Sigmoid colon (tissue), 6 donors: ENCODE measurements at regions not wholly inside any gene's neighbourhood (a gene's known extent, or its start where the extent isn't known, plus 50 kb on each side); places are given as distances from the start of the nearest gene placed in this dataset.
"Not testable (repeated sequence)": the region's sequence is repeated elsewhere in the genome, so short reads cannot be mapped to it uniquely, and the experiment has no call there.

ENCODE experiments used
- DNase-seq: peaks from one replicate; pipeline ENCODE4 v3.0.0-alpha.2; 2019
- H3K27ac ChIP-seq, 4 donors: fragments of 200-600 bp; sonication (generic); one replicate each; pipeline ENCODE4 v1.5.1; 2016 to 2019; ENCODE audit warnings: mild to moderate bottlenecking in 1 of 4
- H3K27me3 ChIP-seq, 3 donors: fragments of 200-600 bp; sonication (generic); one replicate each; pipeline ENCODE4 v1.5.1; 2019; ENCODE audit warnings: mild to moderate bottlenecking in 1 of 3
- H3K36me3 ChIP-seq, 4 donors: fragments of 200-600 bp; sonication (generic); one replicate each; pipeline ENCODE4 v1.5.1; 2016 to 2019
- H3K4me1 ChIP-seq, 4 donors: fragments of 200-600 bp; sonication (generic); one replicate each; pipeline ENCODE4 v1.5.1; 2017 to 2019
- H3K4me3 ChIP-seq, 4 donors: fragments of 200-600 bp; sonication (generic); one replicate each; pipeline ENCODE4 v1.5.1; 2017 to 2019; ENCODE audit warnings: mild to moderate bottlenecking in 2 of 4, moderate library complexity in 1 of 4
- H3K9me3 ChIP-seq, 4 donors: fragments of 200-600 bp in 3 of 4; sonication (generic) in 3 of 4; one replicate each; pipeline versions ENCODE4 v1.5.1 to v1.6.1; 2013 to 2019
- EP300 ChIP-seq, 4 donors: sonication (generic); formaldehyde crosslinking; IDR thresholded peaks; one replicate each; pipeline ENCODE4 v1.6.1; 2017; ENCODE audit warnings: antibody characterized with exemption in 4 of 4
- POLR2A ChIP-seq, 2 donors: fragments of 450-650 bp; IDR thresholded peaks; one replicate each; pipeline ENCODE4 v1.6.1; 2016; ENCODE audit warnings: antibody characterized with exemption in 2 of 2, mild to moderate bottlenecking in 2 of 2, moderate library complexity in 2 of 2
- POLR2AphosphoS5 ChIP-seq, 4 donors: sonication (generic); formaldehyde crosslinking; IDR thresholded peaks; one replicate each; pipeline ENCODE4 v1.6.1; 2017; ENCODE audit warnings: antibody characterized with exemption in 4 of 4
- WGBS, 2 donors: extraction: QIAGEN DNeasy Blood & Tissue Kit; methylation state at CpG; one replicate each; pipeline ENCODE4 v1.1.7; 2013; 5-methylcytosine and 5-hydroxymethylcytosine counted together
- intact Hi-C: fragments of 100-400 bp; cut with DNase I; formaldehyde crosslinking; loops from one replicate; pipeline ENCODE4 v1.15.1; 2023
- TF ChIP-seq, protein P1 (sequence below), 4 experiments: fragments of 450-650 bp in 3 of 4; fragments of 200-600 bp in 1 of 4; IDR thresholded peaks; one replicate each; pipeline ENCODE4 v1.5.1; 2016 to 2019; ENCODE audit warnings: antibody characterized with exemption in 4 of 4, mild to moderate bottlenecking in 3 of 4, moderate library complexity in 2 of 4
- donor health status: healthy with polysubstance abuse.
- donor health status: healthy.

DNA sequence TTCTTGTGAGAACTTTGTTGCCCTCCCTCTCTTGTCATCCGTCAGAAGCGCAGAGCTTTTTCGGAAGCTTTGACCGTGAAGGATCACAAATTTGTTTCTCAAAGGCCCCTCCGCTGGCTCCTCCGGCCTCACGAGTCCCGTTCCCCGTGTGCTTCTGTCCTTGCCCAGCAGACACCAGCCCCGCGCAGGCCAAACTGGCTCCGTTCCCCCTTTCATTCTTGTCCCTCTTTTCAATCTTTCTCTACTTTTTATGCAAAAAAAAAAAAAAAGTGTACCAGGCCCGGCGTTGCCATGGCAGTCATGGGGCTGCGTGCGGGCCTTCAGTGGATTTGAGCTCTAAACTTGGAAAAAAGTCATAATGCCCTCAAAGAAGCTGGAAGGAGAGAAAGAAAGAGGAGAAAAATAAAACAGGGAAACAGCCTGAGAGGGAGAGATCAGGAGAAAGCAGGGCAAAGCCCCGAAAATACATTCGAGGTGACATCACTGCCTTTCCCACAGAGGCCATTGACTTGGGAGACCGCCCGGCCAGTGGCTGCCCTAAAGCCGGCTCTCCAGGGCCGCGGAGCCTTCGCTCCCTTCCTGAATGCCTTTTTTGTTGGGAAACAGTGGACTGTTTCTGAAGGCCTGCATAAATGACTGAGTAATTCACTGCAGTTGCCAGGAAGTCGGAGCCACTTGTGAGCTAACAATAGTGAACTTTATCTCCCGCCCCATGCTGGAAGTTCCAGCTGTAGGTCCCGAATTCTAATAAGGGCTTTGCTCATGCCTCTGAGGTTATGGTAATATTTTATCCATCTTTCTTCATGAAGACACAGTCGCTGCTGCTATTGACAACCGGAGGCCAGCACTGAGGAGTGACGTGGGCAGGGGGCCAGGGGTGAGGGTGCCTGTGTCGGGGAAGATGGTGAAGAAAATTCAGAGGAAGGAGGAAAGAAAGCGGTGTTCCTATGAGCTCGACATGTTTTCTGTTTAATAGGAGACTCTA lies 670.9 kb downstream of the QKI start:
- intact Hi-C loops = no loop called here
- Histone ChIP-seq H3K36me3 (no peaks in the 10 kb centered on the region), H3K4me1 (no peaks in the 10 kb centered on the region), H3K27me3 (no peaks in the 10 kb centered on the region), H3K27ac (peak overlapping the region; percentile 34 to 64 (median 58)), H3K4me3 (no peak overlapping the region), H3K9me3 (no peaks in the 10 kb centered on the region)
- DNase-seq = peak; percentile 84
- WGBS, 2 donors = 82 to 87% methylated on average over 33 of the region's 33 CpGs
- TF ChIP-seq POLR2AphosphoS5 (IDR thresholded peaks at IDR 0.05) = peak in 2 of 4 donors; percentile 22 to 30
- TF ChIP-seq, protein P1, sequence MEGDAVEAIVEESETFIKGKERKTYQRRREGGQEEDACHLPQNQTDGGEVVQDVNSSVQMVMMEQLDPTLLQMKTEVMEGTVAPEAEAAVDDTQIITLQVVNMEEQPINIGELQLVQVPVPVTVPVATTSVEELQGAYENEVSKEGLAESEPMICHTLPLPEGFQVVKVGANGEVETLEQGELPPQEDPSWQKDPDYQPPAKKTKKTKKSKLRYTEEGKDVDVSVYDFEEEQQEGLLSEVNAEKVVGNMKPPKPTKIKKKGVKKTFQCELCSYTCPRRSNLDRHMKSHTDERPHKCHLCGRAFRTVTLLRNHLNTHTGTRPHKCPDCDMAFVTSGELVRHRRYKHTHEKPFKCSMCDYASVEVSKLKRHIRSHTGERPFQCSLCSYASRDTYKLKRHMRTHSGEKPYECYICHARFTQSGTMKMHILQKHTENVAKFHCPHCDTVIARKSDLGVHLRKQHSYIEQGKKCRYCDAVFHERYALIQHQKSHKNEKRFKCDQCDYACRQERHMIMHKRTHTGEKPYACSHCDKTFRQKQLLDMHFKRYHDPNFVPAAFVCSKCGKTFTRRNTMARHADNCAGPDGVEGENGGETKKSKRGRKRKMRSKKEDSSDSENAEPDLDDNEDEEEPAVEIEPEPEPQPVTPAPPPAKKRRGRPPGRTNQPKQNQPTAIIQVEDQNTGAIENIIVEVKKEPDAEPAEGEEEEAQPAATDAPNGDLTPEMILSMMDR (IDR thresholded peaks at IDR 0.05) = no peak

DNA sequence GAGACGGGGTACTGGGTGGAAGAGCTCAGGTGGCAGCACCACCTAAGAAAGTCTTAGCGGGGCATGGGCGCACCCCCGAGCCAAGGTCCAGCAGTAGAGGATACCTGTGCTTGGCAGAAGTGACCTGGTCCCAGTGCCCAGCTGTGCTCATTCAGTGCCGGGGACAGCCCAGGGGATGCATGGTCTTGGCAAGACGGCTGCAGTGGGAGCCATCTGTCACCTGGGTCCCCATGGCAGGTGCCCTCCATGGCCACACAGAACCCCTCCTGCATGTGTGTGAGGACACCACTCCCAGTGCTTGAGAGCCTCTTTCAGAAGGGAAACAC lies 664.7 kb downstream of the QKI start:
- H3K4me3 ChIP-seq = no peak overlapping the region
- no peaks in the 10 kb centered on the region for H3K9me3 ChIP-seq
- TF ChIP-seq, protein P1 (IDR thresholded peaks at IDR 0.05) = no peak
- TF ChIP-seq POLR2AphosphoS5 (IDR thresholded peaks at IDR 0.05) (no peak), POLR2A (IDR thresholded peaks at IDR 0.05) (no peak), EP300 (IDR thresholded peaks at IDR 0.05) (no peak)
- no peaks in the 10 kb centered on the region for H3K36me3 ChIP-seq
- 92 to 93% methylated on average over 6 of the region's 6 CpGs for WGBS, 2 donors
- DNase-seq = no peak
- no peak overlapping the region for H3K27ac ChIP-seq
- no peaks in the 10 kb centered on the region for H3K27me3 ChIP-seq
- H3K4me1 ChIP-seq = no peaks in the 10 kb centered on the region
- intact Hi-C loops = no loop called here

DNA sequence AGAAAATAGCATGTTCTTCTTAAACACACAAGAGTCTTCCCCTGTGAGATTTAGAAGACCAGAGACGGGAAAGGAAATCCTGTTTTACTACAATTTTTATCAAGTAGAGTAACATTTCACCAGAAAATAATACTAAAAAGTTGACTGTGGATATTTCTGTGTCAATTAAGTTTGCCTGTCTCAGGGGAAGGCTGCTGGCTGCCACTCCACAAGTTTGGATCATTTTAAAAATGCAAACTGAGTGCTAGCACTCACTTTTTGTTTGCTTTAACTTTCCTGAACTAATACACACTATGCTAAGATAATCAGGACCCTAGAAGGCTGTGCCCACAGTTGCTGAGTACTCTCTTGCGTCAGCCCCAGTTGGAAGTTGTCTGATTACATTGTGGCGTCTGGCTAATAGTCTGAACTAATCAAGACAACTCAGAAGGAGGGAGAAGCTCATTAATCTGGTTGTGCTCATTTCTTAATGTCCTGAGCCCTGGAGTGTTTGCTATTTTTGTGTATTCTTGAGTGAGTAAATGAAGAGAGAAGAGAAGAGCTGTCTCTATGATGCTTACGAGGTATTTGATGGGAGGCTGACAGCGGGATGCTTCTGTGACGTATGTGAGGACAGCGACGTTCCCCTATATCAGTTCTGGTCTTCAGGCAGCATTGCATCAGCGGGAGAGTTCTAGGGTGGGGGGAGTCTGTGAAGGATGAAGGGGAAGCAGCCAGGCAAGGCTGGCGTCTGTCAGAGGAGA lies 664.2 kb downstream of the QKI start:
- H3K9me3 ChIP-seq = no peaks in the 10 kb centered on the region
- no peak for DNase-seq
- no peak overlapping the region for H3K4me3 ChIP-seq
- intact Hi-C loops = no loop called here
- TF ChIP-seq POLR2AphosphoS5 (IDR thresholded peaks at IDR 0.05) = no peak
- TF ChIP-seq POLR2A (IDR thresholded peaks at IDR 0.05) = no peak
- H3K27ac ChIP-seq = no peak overlapping the region
- H3K4me1 ChIP-seq = no peaks in the 10 kb centered on the region
- no peaks in the 10 kb centered on the region for H3K27me3 ChIP-seq
- WGBS, 2 donors = 70 to 74% methylated on average over 10 of the region's 10 CpGs
- H3K36me3 ChIP-seq = no peaks in the 10 kb centered on the region

DNA sequence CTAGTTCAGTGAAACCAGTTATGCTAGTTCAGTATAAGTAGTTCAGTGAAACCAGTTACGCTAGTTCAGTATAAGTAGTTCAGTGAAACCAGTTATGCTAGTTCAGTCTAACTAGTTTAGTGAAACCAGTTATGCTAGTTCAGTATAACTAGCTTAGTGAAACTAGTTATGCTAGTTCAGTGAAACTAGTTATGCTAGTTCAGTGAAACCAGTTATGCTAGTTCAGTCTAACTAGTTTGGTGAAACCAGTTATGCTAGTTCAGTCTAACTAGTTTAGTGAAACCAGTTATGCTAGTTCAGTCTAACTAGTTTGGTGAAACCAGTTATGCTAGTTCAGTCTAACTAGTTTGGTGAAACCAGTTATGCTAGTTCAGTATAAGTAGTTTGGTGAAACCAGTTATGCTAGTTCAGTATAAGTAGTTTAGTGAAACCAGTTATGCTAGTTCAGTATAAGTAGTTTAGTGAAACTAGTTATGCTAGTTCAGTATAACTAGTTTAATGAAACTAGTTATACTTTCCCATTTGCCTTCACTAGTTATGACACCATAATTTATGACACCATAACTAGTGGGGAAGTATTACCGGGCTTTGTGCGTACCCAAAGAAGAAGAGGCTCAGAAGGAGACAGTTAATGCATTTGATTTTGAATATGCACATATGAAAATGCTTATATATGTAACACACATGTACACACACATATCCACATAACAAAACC lies 662.5 kb downstream of the QKI start:
- intact Hi-C loops, H3K9me3 ChIP-seq, H3K36me3 ChIP-seq, H3K27ac ChIP-seq, H3K27me3 ChIP-seq, H3K4me1 ChIP-seq, DNase-seq, H3K4me3 ChIP-seq: not testable (repeated sequence)
- WGBS, 2 donors = 63 to 83% methylated on average over 3 of the region's 3 CpGs

DNA sequence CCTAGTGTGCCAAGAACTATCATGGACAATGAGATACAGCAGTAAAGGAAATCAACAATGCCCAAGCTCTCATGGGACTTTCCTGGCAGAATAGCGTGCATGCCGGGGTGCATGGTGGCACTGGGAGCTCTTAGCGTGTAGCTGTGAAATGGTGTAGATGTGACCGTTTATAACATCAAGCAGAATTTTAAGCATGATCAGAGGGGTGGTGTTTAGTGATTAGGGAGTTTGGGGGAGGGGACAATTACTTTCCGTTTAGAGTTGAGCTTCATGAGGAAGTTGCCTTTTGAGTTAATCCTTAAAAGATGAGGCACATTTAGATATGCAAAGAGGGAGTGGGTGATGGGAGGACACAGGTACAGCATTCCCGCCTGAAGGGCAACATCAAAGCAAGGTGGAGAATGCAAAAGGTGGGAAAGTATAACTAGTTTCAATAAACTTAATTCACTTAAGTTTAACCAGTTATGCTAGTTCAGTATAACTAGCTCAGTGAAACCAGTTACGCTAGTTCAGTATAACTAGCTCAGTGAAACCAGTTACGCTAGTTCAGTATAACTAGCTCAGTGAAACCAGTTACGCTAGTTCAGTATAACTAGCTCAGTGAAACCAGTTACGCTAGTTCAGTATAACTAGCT lies 661.6 kb downstream of the QKI start:
- no peaks in the 10 kb centered on the region for H3K36me3 ChIP-seq
- 86 to 89% methylated on average over 8 of the region's 10 CpGs for WGBS, 2 donors
- no peak for DNase-seq
- H3K4me3 ChIP-seq = no peak overlapping the region
- intact Hi-C loops = no loop called here
- H3K4me1 ChIP-seq = no peaks in the 10 kb centered on the region
- peaks cover 0 to 8% (median 0%) of the 10 kb centered on the region in 4 donors for H3K9me3 ChIP-seq
- no peaks in the 10 kb centered on the region for H3K27me3 ChIP-seq
- H3K27ac ChIP-seq = no peak overlapping the region
- no peak for TF ChIP-seq POLR2AphosphoS5 (IDR thresholded peaks at IDR 0.05)
- TF ChIP-seq, protein P1 (IDR thresholded peaks at IDR 0.05) = no peak
- no peak for TF ChIP-seq POLR2A (IDR thresholded peaks at IDR 0.05)
- TF ChIP-seq EP300 (IDR thresholded peaks at IDR 0.05) = no peak
